ENCODE measurements at regions not wholly inside any gene's neighbourhood (a gene's known extent, or its start where the extent isn't known, plus 50 kb on each side); places are given as distances from the start of the nearest gene placed in this dataset.

GRCh38 chr2:107407974-107408373 is 418.7 kb upstream of the RGPD4 start:
- Histone ChIP-seq H3K4me3 (ENCODE audit: low read depth, low read length) (no peak overlapping the region), H3K27me3 (ENCODE audit: control insufficient read depth, insufficient read depth, low read length) (no peaks in the 10 kb centered on the region), H3K27ac (ENCODE audit: low read depth, low read length) (no peak overlapping the region), H3K4me1 (ENCODE audit: control insufficient read depth, insufficient read depth, low read length) (no peaks in the 10 kb centered on the region), H3K9ac (ENCODE audit: low read depth, low read length) (no peak overlapping the region), H3K9me3 (ENCODE audit: control insufficient read depth, insufficient read depth, low read length) (no peaks in the 10 kb centered on the region), H3K36me3 (ENCODE audit: control insufficient read depth, insufficient read depth, low read length) (no peaks in the 10 kb centered on the region)

GRCh38 chr2:107411267-107411666 is 415.4 kb upstream of the RGPD4 start:
- no peak overlapping the region for H3K9ac ChIP-seq (ENCODE audit: low read depth, low read length)
- H3K4me1 ChIP-seq (ENCODE audit: control insufficient read depth, insufficient read depth, low read length), result no peaks in the 10 kb centered on the region
- H3K9me3 ChIP-seq (ENCODE audit: control insufficient read depth, insufficient read depth, low read length), result no peaks in the 10 kb centered on the region
- no peaks in the 10 kb centered on the region for H3K27me3 ChIP-seq (ENCODE audit: control insufficient read depth, insufficient read depth, low read length)
- no peaks in the 10 kb centered on the region for H3K36me3 ChIP-seq (ENCODE audit: control insufficient read depth, insufficient read depth, low read length)
- H3K27ac ChIP-seq (ENCODE audit: low read depth, low read length), result no peak overlapping the region
- no peak overlapping the region for H3K4me3 ChIP-seq (ENCODE audit: low read depth, low read length)

GRCh38 chr2:107412209-107412904 is 414.3 kb upstream of the RGPD4 start:
- no peaks in the 10 kb centered on the region for H3K36me3 ChIP-seq (ENCODE audit: control insufficient read depth, insufficient read depth, low read length)
- no peak overlapping the region for H3K9ac ChIP-seq (ENCODE audit: low read depth, low read length)
- H3K27ac ChIP-seq (ENCODE audit: low read depth, low read length), result no peak overlapping the region
- H3K4me1 ChIP-seq (ENCODE audit: control insufficient read depth, insufficient read depth, low read length), result no peaks in the 10 kb centered on the region
- H3K4me3 ChIP-seq (ENCODE audit: low read depth, low read length), result no peak overlapping the region
- no peaks in the 10 kb centered on the region for H3K27me3 ChIP-seq (ENCODE audit: control insufficient read depth, insufficient read depth, low read length)
- no peaks in the 10 kb centered on the region for H3K9me3 ChIP-seq (ENCODE audit: control insufficient read depth, insufficient read depth, low read length)

GRCh38 chr2:107412981-107413380 is 413.7 kb upstream of the RGPD4 start:
- no peaks in the 10 kb centered on the region for H3K27me3 ChIP-seq (ENCODE audit: control insufficient read depth, insufficient read depth, low read length)
- no peaks in the 10 kb centered on the region for H3K9me3 ChIP-seq (ENCODE audit: control insufficient read depth, insufficient read depth, low read length)
- H3K9ac ChIP-seq (ENCODE audit: low read depth, low read length), result no peak overlapping the region
- H3K4me1 ChIP-seq (ENCODE audit: control insufficient read depth, insufficient read depth, low read length), result no peaks in the 10 kb centered on the region
- no peak overlapping the region for H3K4me3 ChIP-seq (ENCODE audit: low read depth, low read length)
- H3K27ac ChIP-seq (ENCODE audit: low read depth, low read length), result no peak overlapping the region
- no peaks in the 10 kb centered on the region for H3K36me3 ChIP-seq (ENCODE audit: control insufficient read depth, insufficient read depth, low read length)

GRCh38 chr2:107414376-107414775 is 412.3 kb upstream of the RGPD4 start:
- H3K9me3 ChIP-seq (ENCODE audit: control insufficient read depth, insufficient read depth, low read length), result no peaks in the 10 kb centered on the region
- H3K4me3 ChIP-seq (ENCODE audit: low read depth, low read length), result no peak overlapping the region
- no peak overlapping the region for H3K9ac ChIP-seq (ENCODE audit: low read depth, low read length)
- no peaks in the 10 kb centered on the region for H3K27me3 ChIP-seq (ENCODE audit: control insufficient read depth, insufficient read depth, low read length)
- H3K4me1 ChIP-seq (ENCODE audit: control insufficient read depth, insufficient read depth, low read length), result no peaks in the 10 kb centered on the region
- no peaks in the 10 kb centered on the region for H3K36me3 ChIP-seq (ENCODE audit: control insufficient read depth, insufficient read depth, low read length)
- H3K27ac ChIP-seq (ENCODE audit: low read depth, low read length), result no peak overlapping the region

- Histone ChIP-seq H3K4me3 (ENCODE audit: low read depth, low read length) (no peak overlapping the region), H3K9ac (ENCODE audit: low read depth, low read length) (no peak overlapping the region), H3K27ac (ENCODE audit: low read depth, low read length) (no peak overlapping the region), H3K27me3 (ENCODE audit: control insufficient read depth, insufficient read depth, low read length) (no peaks in the 10 kb centered on the region), H3K36me3 (ENCODE audit: control insufficient read depth, insufficient read depth, low read length) (no peaks in the 10 kb centered on the region), H3K4me1 (ENCODE audit: control insufficient read depth, insufficient read depth, low read length) (no peaks in the 10 kb centered on the region), H3K9me3 (ENCODE audit: control insufficient read depth, insufficient read depth, low read length) (no peaks in the 10 kb centered on the region)
Measured at GRCh38 chr2:107418708-107419107, 408.0 kb upstream of the RGPD4 start.

GRCh38 chr2:107419191-107419590 is 407.5 kb upstream of the RGPD4 start:
- Histone ChIP-seq H3K4me3 (ENCODE audit: low read depth, low read length) (no peak overlapping the region), H3K9me3 (ENCODE audit: control insufficient read depth, insufficient read depth, low read length) (no peaks in the 10 kb centered on the region), H3K27me3 (ENCODE audit: control insufficient read depth, insufficient read depth, low read length) (no peaks in the 10 kb centered on the region), H3K36me3 (ENCODE audit: control insufficient read depth, insufficient read depth, low read length) (no peaks in the 10 kb centered on the region), H3K9ac (ENCODE audit: low read depth, low read length) (no peak overlapping the region), H3K4me1 (ENCODE audit: control insufficient read depth, insufficient read depth, low read length) (no peaks in the 10 kb centered on the region), H3K27ac (ENCODE audit: low read depth, low read length) (no peak overlapping the region)

GRCh38 chr2:107428781-107429180 is 397.9 kb upstream of the RGPD4 start:
- Histone ChIP-seq H3K36me3 (ENCODE audit: control insufficient read depth, insufficient read depth, low read length) (no peaks in the 10 kb centered on the region), H3K27me3 (ENCODE audit: control insufficient read depth, insufficient read depth, low read length) (no peaks in the 10 kb centered on the region), H3K4me1 (ENCODE audit: control insufficient read depth, insufficient read depth, low read length) (no peaks in the 10 kb centered on the region), H3K27ac (ENCODE audit: low read depth, low read length) (no peak overlapping the region), H3K4me3 (ENCODE audit: low read depth, low read length) (no peak overlapping the region), H3K9me3 (ENCODE audit: control insufficient read depth, insufficient read depth, low read length) (peaks cover 11% of the 10 kb centered on the region; the same call in 1 of the 2 replicates), H3K9ac (ENCODE audit: low read depth, low read length) (no peak overlapping the region)

GRCh38 chr2:107430006-107430405 is 396.7 kb upstream of the RGPD4 start:
- H3K36me3 ChIP-seq (ENCODE audit: control insufficient read depth, insufficient read depth, low read length), result no peaks in the 10 kb centered on the region

GRCh38 chr2:107430596-107431266 is 396.0 kb upstream of the RGPD4 start:
- H3K4me3 ChIP-seq (ENCODE audit: low read depth, low read length), result no peak overlapping the region
- H3K4me1 ChIP-seq (ENCODE audit: control insufficient read depth, insufficient read depth, low read length), result no peaks in the 10 kb centered on the region
- no peak overlapping the region for H3K9ac ChIP-seq (ENCODE audit: low read depth, low read length)
- H3K36me3 ChIP-seq (ENCODE audit: control insufficient read depth, insufficient read depth, low read length), result no peaks in the 10 kb centered on the region
- H3K27me3 ChIP-seq (ENCODE audit: control insufficient read depth, insufficient read depth, low read length), result no peaks in the 10 kb centered on the region
- no peak overlapping the region for H3K27ac ChIP-seq (ENCODE audit: low read depth, low read length)
- peaks cover 11% of the 10 kb centered on the region; the same call in 1 of the 2 replicates for H3K9me3 ChIP-seq (ENCODE audit: control insufficient read depth, insufficient read depth, low read length)

More at GRCh38 chr2:107430006-107430405, 396.7 kb upstream of the RGPD4 start:
- Histone ChIP-seq H3K27ac (ENCODE audit: low read depth, low read length) (no peak overlapping the region), H3K9me3 (ENCODE audit: control insufficient read depth, insufficient read depth, low read length) (peaks cover 11% of the 10 kb centered on the region; the same call in 1 of the 2 replicates), H3K4me3 (ENCODE audit: low read depth, low read length) (no peak overlapping the region), H3K4me1 (ENCODE audit: control insufficient read depth, insufficient read depth, low read length) (no peaks in the 10 kb centered on the region), H3K27me3 (ENCODE audit: control insufficient read depth, insufficient read depth, low read length) (no peaks in the 10 kb centered on the region), H3K9ac (ENCODE audit: low read depth, low read length) (no peak overlapping the region)

- no peak overlapping the region for H3K27ac ChIP-seq (ENCODE audit: low read depth, low read length)
- no peaks in the 10 kb centered on the region for H3K36me3 ChIP-seq (ENCODE audit: control insufficient read depth, insufficient read depth, low read length)
- H3K27me3 ChIP-seq (ENCODE audit: control insufficient read depth, insufficient read depth, low read length), result no peaks in the 10 kb centered on the region
- H3K4me3 ChIP-seq (ENCODE audit: low read depth, low read length), result no peak overlapping the region
- H3K9me3 ChIP-seq (ENCODE audit: control insufficient read depth, insufficient read depth, low read length), result no peaks in the 10 kb centered on the region
- H3K4me1 ChIP-seq (ENCODE audit: control insufficient read depth, insufficient read depth, low read length), result no peaks in the 10 kb centered on the region
- no peak overlapping the region for H3K9ac ChIP-seq (ENCODE audit: low read depth, low read length)
Measured at GRCh38 chr2:107436281-107436680, 390.4 kb upstream of the RGPD4 start.

Measured in HUES48 (cell line).